ENCODE measurements at regions not wholly inside any gene's neighbourhood (a gene's known extent, or its start where the extent isn't known, plus 50 kb on each side); places are given as distances from the start of the nearest gene placed in this dataset.
"Not testable (repeated sequence)": the region's sequence is repeated elsewhere in the genome, so short reads cannot be mapped to it uniquely, and the experiment has no call there.

GRCh38 chrX:39484159-39485068, 613.3 kb downstream of the BCOR start:
- ATAC-seq (no peak), DNase-seq (ENCODE audit: low spot score) (no peak)

GRCh38 chrX:39487166-39487968, 610.4 kb downstream of the BCOR start:
- no peak for DNase-seq (ENCODE audit: low spot score)

GRCh38 chrX:39487969-39488330, 609.8 kb downstream of the BCOR start:
- no peak for ATAC-seq
- DNase-seq (ENCODE audit: low spot score): no peak

More at GRCh38 chrX:39487166-39487968, 610.4 kb downstream of the BCOR start:
- ATAC-seq: no peak

- ATAC-seq: no peak
- DNase-seq (ENCODE audit: low spot score): no peak
Measured at GRCh38 chrX:39491548-39492297, 606.0 kb downstream of the BCOR start.

- ATAC-seq (peak; percentile 96), DNase-seq (ENCODE audit: low spot score) (peak; percentile 86)
Measured at GRCh38 chrX:39492497-39493162, 605.1 kb downstream of the BCOR start.

- no peak for ATAC-seq
Measured at GRCh38 chrX:39493168-39493567, 604.6 kb downstream of the BCOR start.

GRCh38 chrX:39497117-39497516, 600.6 kb downstream of the BCOR start:
- not testable (repeated sequence) for ATAC-seq; DNase-seq (ENCODE audit: low spot score)

More at GRCh38 chrX:39493168-39493567, 604.6 kb downstream of the BCOR start:
- no peak for DNase-seq (ENCODE audit: low spot score)

- no peak for DNase-seq (ENCODE audit: low spot score)
- ATAC-seq: no peak
Measured at GRCh38 chrX:39497702-39498265, 600.0 kb downstream of the BCOR start.

GRCh38 chrX:39499996-39500395, 597.8 kb downstream of the BCOR start:
- no peak for ATAC-seq
- no peak for DNase-seq (ENCODE audit: low spot score)

GRCh38 chrX:39501822-39502221, 595.9 kb downstream of the BCOR start:
- no peak for DNase-seq (ENCODE audit: low spot score)
- ATAC-seq: no peak

GRCh38 chrX:39502486-39502885, 595.3 kb downstream of the BCOR start:
- DNase-seq (ENCODE audit: low spot score) (no peak), ATAC-seq (no peak)

- DNase-seq (ENCODE audit: low spot score): no peak
Measured at GRCh38 chrX:39504227-39504626, 593.5 kb downstream of the BCOR start.

GRCh38 chrX:39504850-39505259, 592.9 kb downstream of the BCOR start:
- ATAC-seq (no peak), DNase-seq (ENCODE audit: low spot score) (no peak)

More at GRCh38 chrX:39504227-39504626, 593.5 kb downstream of the BCOR start:
- ATAC-seq: no peak

- ATAC-seq (no peak), DNase-seq (ENCODE audit: low spot score) (no peak)
Measured at GRCh38 chrX:39506131-39506530, 591.6 kb downstream of the BCOR start.

GRCh38 chrX:39507034-39507433, 590.7 kb downstream of the BCOR start:
- ATAC-seq: no peak
- DNase-seq (ENCODE audit: low spot score): no peak

GRCh38 chrX:39507617-39508299, 590.0 kb downstream of the BCOR start:
- ATAC-seq: no peak

GRCh38 chrX:39508300-39508692, 589.5 kb downstream of the BCOR start:
- DNase-seq (ENCODE audit: low spot score) (no peak), ATAC-seq (no peak)

More at GRCh38 chrX:39507617-39508299, 590.0 kb downstream of the BCOR start:
- no peak for DNase-seq (ENCODE audit: low spot score)

- DNase-seq (ENCODE audit: low spot score) (no peak), ATAC-seq (no peak)
Measured at GRCh38 chrX:39509157-39509556, 588.6 kb downstream of the BCOR start.

- DNase-seq (ENCODE audit: low spot score): no peak
- no peak for ATAC-seq
Measured at GRCh38 chrX:39513836-39514235, 583.9 kb downstream of the BCOR start.

- no peak for DNase-seq (ENCODE audit: low spot score)
- no peak for ATAC-seq
Measured at GRCh38 chrX:39514801-39515200, 583.0 kb downstream of the BCOR start.
